ENCODE measurements at regions not wholly inside any gene's neighbourhood (a gene's known extent, or its start where the extent isn't known, plus 50 kb on each side); places are given as distances from the start of the nearest gene placed in this dataset.

DNA sequence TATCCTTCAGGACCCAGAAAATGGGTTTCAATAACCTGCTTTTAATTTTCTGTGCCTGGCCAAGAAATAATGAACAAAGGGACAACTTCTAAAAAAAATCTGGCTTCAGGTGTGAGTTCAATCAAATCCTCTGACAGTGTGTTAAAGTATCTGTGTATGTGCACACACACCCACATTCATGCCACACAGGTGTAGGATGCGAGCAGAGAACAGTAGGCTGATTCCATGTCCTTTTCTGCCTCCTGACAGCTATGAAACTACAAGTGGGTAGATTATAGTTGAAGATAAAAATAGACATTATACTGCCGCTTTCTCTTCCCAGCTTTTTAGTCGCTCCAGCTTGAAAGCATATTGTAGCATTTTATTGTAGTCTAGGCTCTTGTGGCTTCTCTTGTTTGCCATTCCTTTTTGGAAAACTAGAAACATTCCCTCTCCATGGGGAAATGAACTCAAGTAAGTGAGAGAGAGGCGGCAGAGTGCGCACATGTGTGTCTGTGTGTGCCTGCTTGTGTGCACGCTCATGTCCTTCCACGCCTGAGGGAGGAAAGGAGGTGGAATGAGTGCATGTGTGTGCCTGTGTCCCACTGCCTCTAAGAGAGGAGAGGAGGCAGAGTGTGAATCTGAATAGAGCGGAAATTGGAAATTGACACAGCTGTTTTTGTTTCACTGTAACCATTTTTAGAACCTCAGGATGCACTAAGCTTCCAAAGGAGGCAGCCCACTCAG lies 273.0 kb downstream of the ELAVL2 start:
- TF ChIP-seq, protein P1, sequence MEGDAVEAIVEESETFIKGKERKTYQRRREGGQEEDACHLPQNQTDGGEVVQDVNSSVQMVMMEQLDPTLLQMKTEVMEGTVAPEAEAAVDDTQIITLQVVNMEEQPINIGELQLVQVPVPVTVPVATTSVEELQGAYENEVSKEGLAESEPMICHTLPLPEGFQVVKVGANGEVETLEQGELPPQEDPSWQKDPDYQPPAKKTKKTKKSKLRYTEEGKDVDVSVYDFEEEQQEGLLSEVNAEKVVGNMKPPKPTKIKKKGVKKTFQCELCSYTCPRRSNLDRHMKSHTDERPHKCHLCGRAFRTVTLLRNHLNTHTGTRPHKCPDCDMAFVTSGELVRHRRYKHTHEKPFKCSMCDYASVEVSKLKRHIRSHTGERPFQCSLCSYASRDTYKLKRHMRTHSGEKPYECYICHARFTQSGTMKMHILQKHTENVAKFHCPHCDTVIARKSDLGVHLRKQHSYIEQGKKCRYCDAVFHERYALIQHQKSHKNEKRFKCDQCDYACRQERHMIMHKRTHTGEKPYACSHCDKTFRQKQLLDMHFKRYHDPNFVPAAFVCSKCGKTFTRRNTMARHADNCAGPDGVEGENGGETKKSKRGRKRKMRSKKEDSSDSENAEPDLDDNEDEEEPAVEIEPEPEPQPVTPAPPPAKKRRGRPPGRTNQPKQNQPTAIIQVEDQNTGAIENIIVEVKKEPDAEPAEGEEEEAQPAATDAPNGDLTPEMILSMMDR (IDR thresholded peaks at IDR 0.05; ENCODE audit: low read depth, low read length): no peak
- DNase-seq (ENCODE audit: extremely low read depth, low read depth): no peak

DNA sequence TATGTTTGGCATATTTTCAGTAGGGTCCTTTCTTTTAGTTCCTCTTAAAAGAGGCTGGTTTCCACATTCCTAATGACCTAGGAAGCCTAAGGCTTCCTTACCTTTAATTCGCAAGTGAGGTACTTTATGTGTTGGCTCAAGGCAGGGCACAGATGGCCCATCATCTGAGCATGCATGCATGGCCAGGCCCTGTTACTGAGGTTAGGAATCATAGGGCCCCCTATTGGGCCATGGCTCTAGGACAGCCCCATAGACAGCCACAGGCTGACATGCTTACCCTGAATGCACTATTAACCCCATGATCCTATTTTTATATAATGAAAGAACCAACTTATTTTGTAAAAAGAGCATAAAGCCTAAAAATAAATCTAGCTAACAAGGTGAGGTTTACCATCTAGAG lies 271.4 kb downstream of the ELAVL2 start:
- TF ChIP-seq, protein P1 (IDR thresholded peaks at IDR 0.05; ENCODE audit: low read depth, low read length): no peak
- DNase-seq (ENCODE audit: extremely low read depth, low read depth): no peak

DNA sequence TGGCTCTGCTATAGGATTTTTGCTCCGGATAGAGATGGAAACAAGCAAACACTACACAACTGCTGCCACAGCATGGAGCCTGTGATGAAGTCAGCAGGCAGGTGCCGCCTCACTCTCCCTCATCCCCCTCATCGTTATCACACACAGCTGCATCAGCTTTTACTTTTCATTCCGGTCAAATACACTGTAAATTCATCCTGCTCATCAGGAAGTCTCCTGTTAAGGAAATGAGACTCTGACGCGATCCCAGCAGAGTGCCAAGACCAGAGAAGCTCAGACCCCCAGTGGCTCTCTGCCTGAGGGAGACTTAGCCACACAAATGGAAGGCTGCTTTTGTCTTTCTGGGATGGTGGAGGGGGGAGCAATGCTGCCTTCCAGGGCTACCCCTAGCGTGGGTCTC lies 270.2 kb downstream of the ELAVL2 start:
- TF ChIP-seq, protein P1 (IDR thresholded peaks at IDR 0.05; ENCODE audit: low read depth, low read length): no peak
- DNase-seq (ENCODE audit: extremely low read depth, low read depth): no peak

DNA sequence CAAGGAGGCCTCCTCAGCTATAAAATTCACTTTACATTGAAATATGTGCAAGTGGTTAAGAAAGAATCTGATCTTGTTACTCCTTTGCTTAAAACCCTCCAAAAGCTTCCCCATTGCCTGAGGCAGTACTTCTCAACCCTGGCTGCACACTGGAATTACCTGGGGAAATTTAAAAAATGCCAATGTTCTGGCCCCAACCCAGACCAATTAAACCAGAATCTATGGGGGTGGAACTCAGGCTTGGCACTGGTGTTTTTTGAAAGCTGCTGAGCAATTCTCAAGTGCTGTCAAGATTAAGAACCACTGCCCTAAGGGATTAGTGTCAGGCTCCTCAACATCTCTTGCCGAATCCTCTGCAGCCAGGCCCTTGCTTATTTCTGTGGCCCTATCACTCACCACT lies 269.6 kb downstream of the ELAVL2 start:
- DNase-seq (ENCODE audit: extremely low read depth, low read depth): no peak

DNA sequence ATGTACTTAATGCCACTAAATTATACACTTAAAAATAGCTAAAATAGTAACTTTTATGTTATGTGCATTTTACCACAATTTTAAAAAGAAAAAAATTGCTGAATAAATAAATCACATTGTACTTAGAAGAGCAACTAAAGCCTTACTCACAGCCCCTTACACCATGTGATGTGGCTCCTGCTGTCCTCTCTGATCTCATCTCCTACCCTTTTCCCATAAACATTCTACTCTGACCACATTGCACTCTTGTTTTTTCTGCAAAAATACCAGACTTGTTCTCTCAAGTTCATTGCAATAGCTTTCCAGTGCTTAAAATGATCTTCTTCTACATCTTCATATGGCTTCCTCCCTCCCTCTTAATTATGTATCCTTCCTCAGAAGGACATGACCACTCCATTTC lies 268.4 kb downstream of the ELAVL2 start:
- no peak for DNase-seq (ENCODE audit: extremely low read depth, low read depth)
- TF ChIP-seq, protein P1 (IDR thresholded peaks at IDR 0.05; ENCODE audit: low read depth, low read length): no peak

More for the DNA sequence above, 269.6 kb downstream of the ELAVL2 start:
- TF ChIP-seq, protein P1 (IDR thresholded peaks at IDR 0.05; ENCODE audit: low read depth, low read length): no peak

DNA sequence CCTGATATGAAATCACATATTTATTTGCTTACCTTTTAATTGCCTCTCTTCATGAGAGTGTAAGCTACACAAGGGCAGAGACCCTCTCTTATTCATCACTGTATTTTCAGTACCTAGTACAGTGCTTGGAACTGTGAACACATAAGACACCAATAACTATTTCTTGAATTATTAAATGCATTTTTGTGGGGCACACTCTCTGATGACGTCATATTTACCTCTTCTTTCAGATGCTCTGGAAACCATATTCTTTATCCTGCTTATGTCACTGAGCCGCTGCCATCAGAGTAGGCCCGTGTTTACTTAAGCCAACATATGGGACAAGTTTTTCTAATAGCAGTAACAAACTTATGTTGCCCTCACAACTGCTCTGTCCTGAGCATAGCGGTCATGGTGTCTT lies 266.5 kb downstream of the ELAVL2 start:
- TF ChIP-seq, protein P1 (IDR thresholded peaks at IDR 0.05; ENCODE audit: low read depth, low read length): no peak
- DNase-seq (ENCODE audit: extremely low read depth, low read depth): no peak

DNA sequence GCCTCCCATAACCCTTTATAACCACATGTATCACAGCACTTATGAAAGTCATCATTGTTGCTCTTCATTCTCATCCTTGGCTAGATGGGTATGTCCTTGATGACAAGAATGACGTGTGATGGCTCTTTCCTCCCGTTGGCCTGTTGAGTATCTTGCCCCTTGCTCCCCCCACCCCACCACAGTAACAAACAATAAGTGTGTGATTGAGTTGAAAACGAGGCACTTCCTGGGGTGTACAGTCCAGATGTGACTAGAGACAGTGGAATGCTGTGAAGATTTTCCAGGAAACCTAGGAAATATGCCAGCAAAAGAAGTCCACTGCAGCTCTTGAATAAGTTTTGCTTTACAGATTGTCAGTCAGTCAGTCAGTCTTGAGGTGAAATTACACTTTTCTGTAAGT lies 262.5 kb downstream of the ELAVL2 start:
- no peak for DNase-seq (ENCODE audit: extremely low read depth, low read depth)
- TF ChIP-seq, protein P1 (IDR thresholded peaks at IDR 0.05; ENCODE audit: low read depth, low read length): no peak
